ENCODE measurements at regions not wholly inside any gene's neighbourhood (a gene's known extent, or its start where the extent isn't known, plus 50 kb on each side); places are given as distances from the start of the nearest gene placed in this dataset.

DNA sequence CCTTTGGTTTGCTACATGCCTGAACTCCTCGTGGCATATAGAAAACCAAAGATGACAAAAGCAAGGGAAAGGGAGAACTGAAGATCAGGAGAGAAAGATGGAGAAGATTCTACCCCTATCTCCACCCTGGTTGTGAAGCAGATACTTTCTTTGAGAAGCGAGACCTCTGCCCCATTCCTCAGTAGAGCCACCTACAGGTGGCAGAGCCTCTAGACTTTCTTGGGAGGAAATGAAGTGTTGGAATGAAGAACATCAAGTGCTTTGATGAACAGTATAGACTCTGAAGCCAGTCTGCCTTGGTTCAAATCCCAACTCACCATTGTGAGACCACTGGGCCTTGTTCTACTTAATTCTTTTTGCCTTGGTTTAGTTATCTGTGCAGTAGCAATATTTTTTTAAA, 348.8 kb upstream of the ETAA1 start:
- no peak overlapping the region for H3K4me3 ChIP-seq (ENCODE audit: low read depth, low read length)
- TF ChIP-seq, protein P1, sequence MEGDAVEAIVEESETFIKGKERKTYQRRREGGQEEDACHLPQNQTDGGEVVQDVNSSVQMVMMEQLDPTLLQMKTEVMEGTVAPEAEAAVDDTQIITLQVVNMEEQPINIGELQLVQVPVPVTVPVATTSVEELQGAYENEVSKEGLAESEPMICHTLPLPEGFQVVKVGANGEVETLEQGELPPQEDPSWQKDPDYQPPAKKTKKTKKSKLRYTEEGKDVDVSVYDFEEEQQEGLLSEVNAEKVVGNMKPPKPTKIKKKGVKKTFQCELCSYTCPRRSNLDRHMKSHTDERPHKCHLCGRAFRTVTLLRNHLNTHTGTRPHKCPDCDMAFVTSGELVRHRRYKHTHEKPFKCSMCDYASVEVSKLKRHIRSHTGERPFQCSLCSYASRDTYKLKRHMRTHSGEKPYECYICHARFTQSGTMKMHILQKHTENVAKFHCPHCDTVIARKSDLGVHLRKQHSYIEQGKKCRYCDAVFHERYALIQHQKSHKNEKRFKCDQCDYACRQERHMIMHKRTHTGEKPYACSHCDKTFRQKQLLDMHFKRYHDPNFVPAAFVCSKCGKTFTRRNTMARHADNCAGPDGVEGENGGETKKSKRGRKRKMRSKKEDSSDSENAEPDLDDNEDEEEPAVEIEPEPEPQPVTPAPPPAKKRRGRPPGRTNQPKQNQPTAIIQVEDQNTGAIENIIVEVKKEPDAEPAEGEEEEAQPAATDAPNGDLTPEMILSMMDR (IDR thresholded peaks at IDR 0.05; ENCODE audit: borderline replicate concordance, insufficient read depth, low read depth, low read length) = peak; percentile 13; the same call in 1 of the 2 replicates

GRCh38 chr2:67050622-67051021, 346.5 kb upstream of the ETAA1 start:
- H3K4me3 ChIP-seq (ENCODE audit: low read depth, low read length) = no peak overlapping the region
- TF ChIP-seq, protein P1 (IDR thresholded peaks at IDR 0.05; ENCODE audit: borderline replicate concordance, insufficient read depth, low read depth, low read length) = no peak

- TF ChIP-seq, protein P1 (IDR thresholded peaks at IDR 0.05; ENCODE audit: borderline replicate concordance, insufficient read depth, low read depth, low read length) = no peak
- H3K4me3 ChIP-seq (ENCODE audit: low read depth, low read length) = no peak overlapping the region
Observed at GRCh38 chr2:67054728-67055127, 342.4 kb upstream of the ETAA1 start.

- H3K4me3 ChIP-seq (ENCODE audit: low read depth, low read length) = no peak overlapping the region
- TF ChIP-seq, protein P1 (IDR thresholded peaks at IDR 0.05; ENCODE audit: borderline replicate concordance, insufficient read depth, low read depth, low read length) = no peak
Observed at GRCh38 chr2:67055387-67056304, 341.5 kb upstream of the ETAA1 start.

DNA sequence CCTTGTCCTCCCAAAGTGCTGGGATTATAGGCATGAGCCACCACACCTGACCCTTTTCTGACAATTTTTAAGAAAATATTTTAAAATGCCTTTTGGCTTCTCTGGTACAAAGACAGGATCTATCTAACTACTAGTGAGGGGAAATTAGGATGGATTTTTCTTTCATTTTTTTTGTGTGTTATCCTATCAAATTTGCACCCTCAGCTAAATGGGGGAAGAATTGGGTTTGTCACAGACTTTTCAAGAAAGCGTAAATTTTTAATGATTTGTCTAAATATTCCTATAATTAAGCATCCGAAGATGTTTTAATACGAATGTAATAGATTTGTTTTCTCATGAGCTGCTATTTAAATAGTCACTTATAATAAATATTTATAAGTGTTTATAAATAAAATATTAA, 340.0 kb upstream of the ETAA1 start:
- no peak overlapping the region for H3K4me3 ChIP-seq (ENCODE audit: low read depth, low read length)
- TF ChIP-seq, protein P1 (IDR thresholded peaks at IDR 0.05; ENCODE audit: borderline replicate concordance, insufficient read depth, low read depth, low read length) = no peak

DNA sequence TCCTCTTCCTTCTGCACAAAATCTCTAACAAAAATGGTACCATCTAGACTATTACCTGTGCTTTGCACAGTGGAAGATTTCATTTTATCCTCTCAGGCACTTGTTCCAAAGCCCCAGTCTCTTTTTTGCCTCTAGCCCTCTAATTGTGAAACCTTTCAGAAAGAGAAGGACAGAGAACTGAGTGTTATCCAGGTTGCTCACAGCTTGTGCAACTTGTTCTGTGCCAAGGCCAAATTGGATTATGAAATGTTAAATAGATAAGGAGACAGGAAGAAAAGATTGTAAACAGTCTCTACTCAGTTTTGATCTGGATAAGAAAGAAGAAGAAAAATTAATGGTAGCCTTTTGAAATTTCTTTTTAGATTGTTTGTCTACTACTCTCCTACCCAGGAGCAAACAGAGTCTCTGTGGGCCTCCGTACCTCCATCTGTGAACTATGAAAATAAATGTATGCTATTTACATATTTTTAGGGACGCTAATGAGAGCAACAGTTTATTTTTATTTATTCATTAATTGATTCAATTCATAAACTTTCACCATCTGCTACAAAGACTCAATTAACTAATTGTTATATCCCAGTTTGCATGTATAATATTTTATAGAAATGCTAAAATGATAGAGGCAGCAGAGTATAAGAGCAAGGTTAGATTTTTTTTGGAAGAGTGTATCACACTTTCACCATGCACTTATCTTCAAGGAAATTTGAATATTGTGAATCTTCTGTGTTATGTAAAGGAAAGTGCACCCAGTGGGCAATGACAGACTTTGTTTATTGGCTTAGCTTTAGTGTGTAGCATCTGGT, 339.0 kb upstream of the ETAA1 start:
- TF ChIP-seq, protein P1 (IDR thresholded peaks at IDR 0.05; ENCODE audit: borderline replicate concordance, insufficient read depth, low read depth, low read length) = no peak
- H3K4me3 ChIP-seq (ENCODE audit: low read depth, low read length) = no peak overlapping the region
